Kidney (tissue), 13 donors: ENCODE measurements at regions not wholly inside any gene's neighbourhood (a gene's known extent, or its start where the extent isn't known, plus 50 kb on each side); places are given as distances from the start of the nearest gene placed in this dataset.
A peak's percentile ranks its signal among the peaks of the same experiment; 100 is the strongest.

Experiments used
- DNase-seq, 5 donors: peaks; one replicate each; pipeline ENCODE4 v3.0.0-alpha.2; 2013 to 2020
- FAIRE-seq: peaks from 2 replicates; lab custom pipeline; 2012; peaks lifted over from hg19 to GRCh38; lab: Jason Lieb, UNC
- H3K27ac ChIP-seq, 2 donors: one replicate each; pipeline ENCODE4 v1.7.0; 2013; ENCODE audit warnings: low read depth in 2 of 2, low read length in 2 of 2, inconsistent platforms in 1 of 2
- H3K27me3 ChIP-seq: one replicate; pipeline ENCODE4 v1.7.1; 2013; ENCODE audit warnings: low read length, inconsistent platforms; ENCODE audit not compliant: control insufficient read depth, insufficient read depth
- H3K36me3 ChIP-seq, 3 donors: one replicate each; pipeline versions ENCODE4 v1.7.0 to v1.7.1; 2013; ENCODE audit warnings: low read length in 3 of 3, control low read depth in 1 of 3, inconsistent platforms in 1 of 3; ENCODE audit not compliant: insufficient read depth in 3 of 3, control insufficient read depth in 2 of 3
- H3K4me1 ChIP-seq, 3 donors: one replicate each; pipeline versions ENCODE4 v1.7.0 to v1.7.1; 2013; ENCODE audit warnings: low read length in 3 of 3, inconsistent platforms in 1 of 3, low read depth in 1 of 3; ENCODE audit not compliant: control insufficient read depth in 2 of 3, insufficient read depth in 2 of 3
- H3K4me3 ChIP-seq, 3 donors: one replicate each; pipeline versions ENCODE4 v1.7.0 to v1.8.1; 2013; ENCODE audit warnings: low read length in 3 of 3, control low read depth in 1 of 3, inconsistent platforms in 1 of 3
- H3K9ac ChIP-seq, 3 donors: one replicate each; pipeline versions ENCODE4 v1.7.0 to v1.7.1; 2013; ENCODE audit warnings: low read length in 3 of 3, control low read depth in 1 of 3, inconsistent platforms in 1 of 3
- H3K9me3 ChIP-seq, 3 donors: one replicate each; pipeline versions ENCODE4 v1.7.0 to v1.7.1; 2013; ENCODE audit warnings: low read length in 3 of 3, control low read depth in 1 of 3, inconsistent platforms in 1 of 3; ENCODE audit not compliant: control insufficient read depth in 2 of 3, insufficient read depth in 1 of 3
- CTCF ChIP-seq: IDR thresholded peaks from 3 replicates; pipeline ENCODE4 v1.5.1; 2012; ENCODE audit warnings: mild to moderate bottlenecking, moderate library complexity, borderline replicate concordance; ENCODE audit not compliant: insufficient read depth; ENCODE audit errors: extremely low read depth
- intact Hi-C: fragments of 100-400 bp; cut with DNase I; formaldehyde crosslinking; loops from one replicate; pipeline ENCODE4 v1.11.1; 2022
- donor health status: control.
- donor health status: control.
- donor health status: control.
- donor health status: control.
- donor health status: control.
- donor health status: DM: yes; HTN: yes; CAD: no.
- donor health status: Normal renal cell carcinoma (clear cell type).

- intact Hi-C loops: no loop called here
- Histone ChIP-seq H3K4me3 (no peak overlapping the region), H3K27me3 (no peaks in the 10 kb centered on the region), H3K4me1 (no peaks in the 10 kb centered on the region), H3K9ac (no peak overlapping the region), H3K27ac (no peak overlapping the region), H3K36me3 (no peaks in the 10 kb centered on the region), H3K9me3 (no peaks in the 10 kb centered on the region)
- no peak for TF ChIP-seq CTCF
- DNase-seq: no peak
- no peak for FAIRE-seq
Observed at GRCh38 chr16:79839466-79840341, 239.2 kb upstream of the MAF start.

- H3K27me3 ChIP-seq: no peaks in the 10 kb centered on the region
- H3K4me1 ChIP-seq: no peaks in the 10 kb centered on the region
- FAIRE-seq (no peak), DNase-seq (peak in 2 of 5 donors; percentile 8 to 54)
- H3K36me3 ChIP-seq: no peaks in the 10 kb centered on the region
- intact Hi-C loops: no loop called here
- no peak for TF ChIP-seq CTCF
- H3K27ac ChIP-seq: no peak overlapping the region
- no peak overlapping the region for H3K4me3 ChIP-seq
- no peak overlapping the region for H3K9ac ChIP-seq
- no peaks in the 10 kb centered on the region for H3K9me3 ChIP-seq
Observed at GRCh38 chr16:79838496-79839259, 238.1 kb upstream of the MAF start.

- H3K9ac ChIP-seq: no peak overlapping the region
- no peak overlapping the region for H3K27ac ChIP-seq
- no peak overlapping the region for H3K4me3 ChIP-seq
- TF ChIP-seq CTCF: no peak
- FAIRE-seq: no peak
- no peaks in the 10 kb centered on the region for H3K9me3 ChIP-seq
- no peak for DNase-seq
- intact Hi-C loops: no loop called here
- no peaks in the 10 kb centered on the region for H3K4me1 ChIP-seq
- H3K36me3 ChIP-seq: no peaks in the 10 kb centered on the region
- H3K27me3 ChIP-seq: no peaks in the 10 kb centered on the region
Observed at GRCh38 chr16:79836144-79836543, 235.6 kb upstream of the MAF start.
